GM19467 (cell line): ENCODE measurements at regions not wholly inside any gene's neighbourhood (a gene's known extent, or its start where the extent isn't known, plus 50 kb on each side); places are given as distances from the start of the nearest gene placed in this dataset.
"Not testable (repeated sequence)": the region's sequence is repeated elsewhere in the genome, so short reads cannot be mapped to it uniquely, and the experiment has no call there.

ENCODE experiments used
- ATAC-seq: cut with Tn5 transposase; IDR thresholded peaks from one replicate; pipeline ENCODE4 v1.9.1; 2021; ENCODE audit warnings: mild to moderate bottlenecking, moderate library complexity; ENCODE audit not compliant: unreplicated experiment

DNA sequence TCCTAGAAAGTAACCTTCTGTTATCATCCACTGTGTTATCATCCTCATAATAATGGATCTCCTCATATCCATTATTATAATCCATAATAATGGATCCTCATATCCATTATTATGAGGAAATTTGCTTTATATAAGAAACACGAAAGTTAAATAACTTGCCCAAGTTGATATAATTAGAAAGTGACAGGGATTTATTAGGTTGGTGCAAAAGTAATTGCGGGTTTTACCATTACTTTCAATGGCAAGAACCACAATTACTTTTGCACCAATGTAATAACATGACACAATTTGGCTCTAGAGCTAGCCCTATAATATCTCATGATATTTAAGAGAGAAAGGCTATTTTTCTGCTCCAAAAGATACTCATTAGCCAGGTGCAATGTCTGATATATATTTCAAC is 275.7 kb upstream of the STXBP5 start:
- ATAC-seq, result no peak

- ATAC-seq, result no peak
Observed at GRCh38 chr6:146931214-146931613, 273.0 kb upstream of the STXBP5 start.

DNA sequence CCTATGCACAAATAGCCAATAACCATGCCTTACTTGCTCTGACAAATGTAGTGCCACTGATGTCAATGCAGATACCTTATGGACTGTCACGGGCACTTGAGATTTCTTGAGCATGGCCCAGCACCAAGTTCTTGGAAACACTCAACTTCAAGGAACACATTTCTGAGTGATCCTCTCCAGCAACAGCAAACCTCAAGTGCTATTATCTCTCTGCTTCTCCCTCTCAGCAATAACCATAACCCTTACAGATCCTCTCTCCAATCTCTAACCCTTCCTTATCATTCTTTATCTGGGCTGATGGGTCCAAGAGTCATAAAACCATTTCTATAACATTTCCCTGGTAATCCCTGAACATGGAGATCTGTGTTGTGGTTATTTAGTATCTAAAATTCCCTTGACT is 266.9 kb upstream of the STXBP5 start:
- ATAC-seq, result no peak

GRCh38 chr6:146938266-146938665 is 266.0 kb upstream of the STXBP5 start:
- ATAC-seq, result no peak

DNA sequence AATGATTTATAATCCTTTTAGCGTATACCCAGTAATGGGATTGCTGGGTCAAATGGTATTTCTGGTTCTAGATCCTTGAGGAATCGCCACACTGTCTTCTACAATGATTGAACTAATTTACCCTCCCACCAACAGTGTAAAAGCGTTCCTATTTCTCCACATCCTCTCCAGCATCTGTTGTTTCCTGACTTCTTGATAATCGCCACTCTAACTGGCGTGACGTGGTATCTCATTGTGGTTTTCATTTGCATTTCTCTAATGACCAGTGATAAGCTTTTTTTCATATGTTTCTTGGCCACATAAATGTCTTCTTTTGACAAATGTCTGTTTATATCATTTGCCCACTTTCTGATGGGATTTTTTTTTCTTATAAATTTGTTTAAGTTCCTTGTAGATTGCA is 264.8 kb upstream of the STXBP5 start:
- ATAC-seq, result not testable (repeated sequence)

GRCh38 chr6:146943664-146944063 is 260.6 kb upstream of the STXBP5 start:
- ATAC-seq, result no peak

GRCh38 chr6:146944077-146944476 is 260.1 kb upstream of the STXBP5 start:
- no peak for ATAC-seq

GRCh38 chr6:146944809-146945208 is 259.4 kb upstream of the STXBP5 start:
- no peak for ATAC-seq

- no peak for ATAC-seq
Observed at GRCh38 chr6:146946559-146946958, 257.7 kb upstream of the STXBP5 start.

GRCh38 chr6:146948790-146949342 is 255.4 kb upstream of the STXBP5 start:
- no peak for ATAC-seq

- ATAC-seq, result no peak
Observed at GRCh38 chr6:146949425-146949824, 254.8 kb upstream of the STXBP5 start.

DNA sequence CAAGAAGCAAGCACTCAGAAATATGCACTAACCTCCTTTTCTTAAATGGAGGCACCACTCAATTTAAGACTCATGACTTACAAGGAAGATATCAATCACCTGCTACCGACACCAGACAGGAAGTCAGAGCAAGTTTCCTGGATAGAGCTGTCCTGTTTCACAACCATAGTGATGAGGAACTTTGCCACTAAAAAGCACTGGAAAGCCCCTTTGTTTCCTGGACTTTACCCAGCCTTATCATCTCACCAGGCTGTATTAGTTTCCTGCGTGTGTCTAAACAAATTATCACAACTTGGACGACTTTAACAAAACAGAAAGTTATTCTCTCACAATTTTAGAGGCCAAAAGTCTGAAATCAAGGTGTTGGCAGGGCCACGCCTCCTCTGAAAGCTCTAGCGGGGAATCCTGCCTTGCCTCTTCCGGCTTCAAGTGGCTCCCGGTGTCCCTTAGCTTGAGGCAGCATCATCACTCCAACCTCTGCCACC is 253.8 kb upstream of the STXBP5 start:
- ATAC-seq, result no peak

DNA sequence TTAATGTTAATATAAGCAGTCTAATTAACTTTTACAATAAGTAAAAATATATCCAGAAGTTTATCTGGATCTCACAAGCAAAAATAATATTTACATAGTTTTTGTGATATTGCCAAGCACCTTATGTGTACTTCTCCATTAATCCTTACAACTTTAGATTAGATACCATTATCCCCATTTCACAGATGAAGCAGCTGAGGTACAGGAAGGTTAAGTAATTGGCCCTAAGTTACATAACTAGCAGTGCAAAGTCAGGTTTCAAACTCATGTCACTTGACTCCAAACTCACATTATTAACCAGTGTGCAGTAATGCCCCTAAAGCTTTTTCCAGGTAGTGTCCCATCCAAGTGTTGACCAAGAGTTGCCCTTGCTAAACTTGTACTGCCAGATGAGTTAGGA is 248.6 kb upstream of the STXBP5 start:
- ATAC-seq, result no peak

GRCh38 chr6:146957181-146958093 is 246.8 kb upstream of the STXBP5 start:
- no peak for ATAC-seq

GRCh38 chr6:146961831-146962230 is 242.4 kb upstream of the STXBP5 start:
- ATAC-seq, result no peak

- ATAC-seq, result no peak
Observed at GRCh38 chr6:146962329-146962728, 241.9 kb upstream of the STXBP5 start.

DNA sequence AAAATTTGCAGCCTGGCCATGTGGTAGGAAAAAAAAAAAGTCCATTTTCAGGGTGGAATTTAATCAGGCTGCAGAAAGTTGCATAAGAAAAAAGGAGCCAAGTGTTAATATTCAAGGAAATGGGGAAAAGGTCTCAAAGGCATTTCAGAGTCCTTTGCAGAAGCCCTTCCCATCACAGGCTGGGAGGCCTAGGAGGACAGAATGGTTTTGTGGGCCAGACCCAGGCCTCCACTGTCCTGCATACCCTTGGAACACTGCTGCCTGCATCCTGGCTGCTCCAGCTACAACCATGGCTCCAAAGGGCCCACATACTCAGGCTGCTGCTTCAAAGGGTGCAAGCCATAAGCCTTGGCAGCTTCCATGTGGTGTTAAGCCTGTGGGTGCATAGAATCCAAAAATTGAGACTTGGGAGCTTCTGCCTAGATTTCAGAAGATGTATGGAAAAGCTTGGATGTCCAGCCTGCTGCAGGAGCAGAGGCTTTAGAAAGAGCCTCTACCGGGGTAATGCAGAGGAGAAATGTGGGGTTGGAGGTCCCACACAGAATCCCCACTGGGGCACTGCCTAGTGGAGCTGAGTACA is 239.0 kb upstream of the STXBP5 start:
- no peak for ATAC-seq

DNA sequence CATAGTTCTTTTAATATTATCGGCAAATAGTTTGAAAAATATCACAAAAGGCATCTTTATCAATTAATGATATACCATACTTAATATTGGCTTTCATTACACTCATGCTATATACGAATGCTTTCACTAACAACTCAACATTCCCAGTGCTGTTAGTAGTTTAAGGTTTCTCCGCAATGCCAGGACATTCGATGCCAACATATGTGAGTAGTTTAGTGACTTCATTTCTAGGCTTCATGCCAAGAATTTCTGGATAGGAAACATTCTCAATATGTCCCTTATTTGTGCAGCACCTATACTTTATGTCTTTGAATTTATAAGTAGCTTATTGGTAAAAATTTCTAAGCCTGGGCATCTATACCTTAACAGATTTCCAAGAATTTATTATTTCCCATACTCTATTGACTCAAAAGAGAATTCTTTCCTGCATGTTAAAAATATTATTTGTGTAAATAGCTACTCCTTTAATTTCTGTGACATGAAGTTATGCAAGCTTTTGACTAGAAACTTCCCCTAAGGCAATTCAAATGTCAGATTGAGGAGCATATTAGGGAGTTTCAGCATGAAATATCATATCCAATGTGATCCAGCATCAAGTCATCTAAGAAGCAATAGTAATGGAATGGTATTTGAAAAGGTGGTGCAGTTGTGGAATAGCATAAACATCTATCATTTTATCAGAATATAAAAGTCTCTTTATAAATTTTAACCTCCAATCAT is 236.0 kb upstream of the STXBP5 start:
- ATAC-seq, result no peak

DNA sequence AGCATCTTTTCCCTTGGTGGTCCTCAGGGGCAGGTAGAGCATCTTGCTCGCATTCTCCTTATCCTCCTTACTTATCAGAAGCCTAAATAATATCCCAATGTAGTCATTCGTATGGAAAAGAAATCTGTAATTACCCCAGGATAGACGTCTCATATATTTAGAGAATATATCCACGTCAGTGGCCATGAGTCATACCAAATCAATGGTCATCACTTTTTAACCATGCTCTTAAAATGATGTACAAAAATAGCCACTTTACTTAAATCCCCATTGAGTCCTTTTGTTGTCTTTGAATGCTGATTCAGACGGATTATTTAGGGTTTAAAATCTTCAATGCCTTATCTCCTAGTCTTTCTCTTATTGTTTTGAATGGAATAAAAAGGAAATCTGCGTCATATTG is 231.7 kb upstream of the STXBP5 start:
- no peak for ATAC-seq

- ATAC-seq, result no peak
Observed at GRCh38 chr6:146974351-146974750, 229.9 kb upstream of the STXBP5 start.

DNA sequence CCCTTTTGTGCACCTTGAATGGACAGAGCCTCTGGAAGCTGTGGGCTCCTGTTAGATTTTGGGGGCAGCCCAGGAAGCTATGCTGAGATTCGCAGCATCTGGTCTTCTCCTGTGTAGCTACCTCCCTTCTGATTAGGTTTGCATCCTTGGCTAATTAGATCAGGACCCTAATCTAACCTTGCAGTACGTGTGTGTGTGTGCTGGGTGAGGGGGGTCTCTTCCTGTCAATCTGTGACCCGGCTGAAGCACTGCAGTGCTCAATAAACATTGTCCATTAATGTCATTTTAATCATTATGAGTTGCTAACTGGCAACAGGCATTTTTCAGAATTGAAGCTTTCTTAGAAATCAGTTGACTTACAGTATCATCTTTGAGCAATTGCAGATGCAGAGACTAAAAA is 229.1 kb upstream of the STXBP5 start:
- no peak for ATAC-seq
